ENCODE measurements at regions not wholly inside any gene's neighbourhood (a gene's known extent, or its start where the extent isn't known, plus 50 kb on each side); places are given as distances from the start of the nearest gene placed in this dataset.

DNA sequence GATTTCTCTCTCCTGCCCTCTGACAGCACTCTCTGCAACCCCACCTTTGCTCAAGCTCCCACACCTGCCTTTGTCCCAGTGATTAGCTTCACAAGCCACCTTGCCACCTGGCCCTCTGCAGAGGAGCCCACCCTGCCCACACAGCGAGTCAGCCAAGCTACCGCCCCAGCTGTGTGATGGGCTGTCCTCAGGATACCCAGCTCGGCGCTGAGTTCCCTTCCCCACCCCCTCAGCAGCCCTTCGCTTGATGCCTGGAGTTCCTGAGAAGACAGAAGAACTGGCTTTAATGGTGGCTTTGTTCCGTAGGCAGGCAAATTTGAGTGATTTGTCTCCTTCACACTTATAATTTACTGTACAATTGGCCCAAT, 266.4 kb downstream of the CBLN1 start:
- 49% methylated on average over 6 of the region's 6 CpGs for WGBS
- no peaks in the 10 kb centered on the region for H3K36me3 ChIP-seq
- no peak overlapping the region for H3K27ac ChIP-seq (replicated peaks in 1 of 4)
- intact Hi-C loops (cut with DNase I) = no loop called here
- no peaks in the 10 kb centered on the region for H3K9me3 ChIP-seq
- H3K4me3 ChIP-seq = no peak overlapping the region
- H3K4me1 ChIP-seq = peaks cover 0 to 6% (median 0%) of the 10 kb centered on the region in 4 donors
- DNase-seq (ENCODE audit: extremely low spot score) = no peak
- peaks cover 0 to 61% (median 0%) of the 10 kb centered on the region in 4 donors for H3K27me3 ChIP-seq
- TF ChIP-seq, protein P1, sequence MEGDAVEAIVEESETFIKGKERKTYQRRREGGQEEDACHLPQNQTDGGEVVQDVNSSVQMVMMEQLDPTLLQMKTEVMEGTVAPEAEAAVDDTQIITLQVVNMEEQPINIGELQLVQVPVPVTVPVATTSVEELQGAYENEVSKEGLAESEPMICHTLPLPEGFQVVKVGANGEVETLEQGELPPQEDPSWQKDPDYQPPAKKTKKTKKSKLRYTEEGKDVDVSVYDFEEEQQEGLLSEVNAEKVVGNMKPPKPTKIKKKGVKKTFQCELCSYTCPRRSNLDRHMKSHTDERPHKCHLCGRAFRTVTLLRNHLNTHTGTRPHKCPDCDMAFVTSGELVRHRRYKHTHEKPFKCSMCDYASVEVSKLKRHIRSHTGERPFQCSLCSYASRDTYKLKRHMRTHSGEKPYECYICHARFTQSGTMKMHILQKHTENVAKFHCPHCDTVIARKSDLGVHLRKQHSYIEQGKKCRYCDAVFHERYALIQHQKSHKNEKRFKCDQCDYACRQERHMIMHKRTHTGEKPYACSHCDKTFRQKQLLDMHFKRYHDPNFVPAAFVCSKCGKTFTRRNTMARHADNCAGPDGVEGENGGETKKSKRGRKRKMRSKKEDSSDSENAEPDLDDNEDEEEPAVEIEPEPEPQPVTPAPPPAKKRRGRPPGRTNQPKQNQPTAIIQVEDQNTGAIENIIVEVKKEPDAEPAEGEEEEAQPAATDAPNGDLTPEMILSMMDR (IDR thresholded peaks at IDR 0.05) = no peak
- TF ChIP-seq EP300 (IDR thresholded peaks at IDR 0.05) (no peak), POLR2A (IDR thresholded peaks at IDR 0.05; ENCODE audit: low read depth) (no peak), POLR2AphosphoS5 (IDR thresholded peaks at IDR 0.05) (no peak)

DNA sequence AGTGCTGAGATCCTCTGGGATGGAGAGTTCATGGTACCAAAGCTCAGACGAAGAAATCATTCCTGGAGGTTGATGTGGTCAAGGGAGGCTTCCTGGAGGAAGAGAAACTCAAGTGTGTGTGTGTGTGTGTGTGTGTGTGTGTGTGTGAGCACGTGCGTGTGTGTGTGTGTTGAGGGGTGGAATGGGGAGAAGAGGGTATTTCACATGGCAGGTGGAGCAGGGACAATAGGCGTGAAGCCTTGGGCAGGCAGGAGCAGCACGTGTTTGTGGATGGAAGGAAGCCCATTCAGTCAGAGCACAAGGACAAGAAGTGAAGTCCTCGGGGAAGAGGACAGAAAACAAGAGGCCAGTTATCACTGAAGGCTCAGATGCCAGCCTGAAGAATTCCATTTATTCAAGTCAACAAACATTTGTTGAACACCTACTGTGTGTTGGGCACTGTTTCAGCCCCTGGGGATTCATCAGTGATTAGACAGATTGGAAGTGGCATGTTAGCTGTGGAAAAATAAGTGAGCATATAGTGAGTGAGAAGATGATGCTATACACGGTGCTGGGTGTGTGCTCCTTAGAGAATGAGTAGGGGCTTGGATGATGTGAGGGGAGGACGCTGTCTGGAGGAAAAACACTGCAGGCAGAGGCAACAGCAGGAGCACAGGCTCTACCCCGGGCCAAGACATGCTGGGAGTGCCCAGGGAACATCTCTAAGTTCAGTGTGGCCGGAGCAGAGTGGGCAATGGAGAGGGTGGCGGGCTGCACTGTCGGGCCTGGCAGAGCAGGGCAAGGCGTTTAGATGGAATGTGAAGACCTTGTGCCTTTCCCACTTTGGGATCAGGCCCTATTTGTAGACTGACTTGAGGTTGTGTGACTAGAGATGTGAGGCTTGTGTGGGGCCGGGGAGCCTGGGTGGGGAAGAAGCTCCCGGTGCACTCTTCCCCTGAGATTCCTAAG, 267.1 kb downstream of the CBLN1 start:
- no peak for TF ChIP-seq POLR2A (IDR thresholded peaks at IDR 0.05; ENCODE audit: low read depth)
- no peak for TF ChIP-seq POLR2AphosphoS5 (IDR thresholded peaks at IDR 0.05)
- TF ChIP-seq, protein P1 (IDR thresholded peaks at IDR 0.05) = no peak
- no peak for TF ChIP-seq EP300 (IDR thresholded peaks at IDR 0.05)
- 65% methylated on average over 15 of the region's 15 CpGs for WGBS
- intact Hi-C loops (cut with DNase I) = no loop called here
- Histone ChIP-seq H3K36me3 (no peaks in the 10 kb centered on the region), H3K4me3 (no peak overlapping the region), H3K4me1 (peaks cover 0 to 6% (median 0%) of the 10 kb centered on the region in 4 donors), H3K9me3 (no peaks in the 10 kb centered on the region), H3K27me3 (peaks cover 0 to 55% (median 0%) of the 10 kb centered on the region in 4 donors), H3K27ac (replicated peaks in 1 of 4) (no peak overlapping the region)
- peak; percentile 75 for DNase-seq (ENCODE audit: extremely low spot score)

GRCh38 chr16:49013727-49014080, 267.9 kb downstream of the CBLN1 start:
- Histone ChIP-seq H3K27ac (replicated peaks in 1 of 4) (no peak overlapping the region), H3K27me3 (peaks cover 0 to 46% (median 0%) of the 10 kb centered on the region in 4 donors), H3K36me3 (no peaks in the 10 kb centered on the region), H3K4me3 (no peak overlapping the region), H3K9me3 (peaks cover 0 to 3% (median 0%) of the 10 kb centered on the region in 4 donors), H3K4me1 (peaks cover 0 to 6% (median 0%) of the 10 kb centered on the region in 4 donors)
- TF ChIP-seq POLR2A (IDR thresholded peaks at IDR 0.05; ENCODE audit: low read depth) (no peak), POLR2AphosphoS5 (IDR thresholded peaks at IDR 0.05) (no peak), EP300 (IDR thresholded peaks at IDR 0.05) (no peak)
- TF ChIP-seq, protein P1 (IDR thresholded peaks at IDR 0.05) = no peak
- WGBS = 67% methylated on average over 2 of the region's 5 CpGs
- intact Hi-C loops (cut with DNase I) = no loop called here
- DNase-seq (ENCODE audit: extremely low spot score) = peak; percentile 74

DNA sequence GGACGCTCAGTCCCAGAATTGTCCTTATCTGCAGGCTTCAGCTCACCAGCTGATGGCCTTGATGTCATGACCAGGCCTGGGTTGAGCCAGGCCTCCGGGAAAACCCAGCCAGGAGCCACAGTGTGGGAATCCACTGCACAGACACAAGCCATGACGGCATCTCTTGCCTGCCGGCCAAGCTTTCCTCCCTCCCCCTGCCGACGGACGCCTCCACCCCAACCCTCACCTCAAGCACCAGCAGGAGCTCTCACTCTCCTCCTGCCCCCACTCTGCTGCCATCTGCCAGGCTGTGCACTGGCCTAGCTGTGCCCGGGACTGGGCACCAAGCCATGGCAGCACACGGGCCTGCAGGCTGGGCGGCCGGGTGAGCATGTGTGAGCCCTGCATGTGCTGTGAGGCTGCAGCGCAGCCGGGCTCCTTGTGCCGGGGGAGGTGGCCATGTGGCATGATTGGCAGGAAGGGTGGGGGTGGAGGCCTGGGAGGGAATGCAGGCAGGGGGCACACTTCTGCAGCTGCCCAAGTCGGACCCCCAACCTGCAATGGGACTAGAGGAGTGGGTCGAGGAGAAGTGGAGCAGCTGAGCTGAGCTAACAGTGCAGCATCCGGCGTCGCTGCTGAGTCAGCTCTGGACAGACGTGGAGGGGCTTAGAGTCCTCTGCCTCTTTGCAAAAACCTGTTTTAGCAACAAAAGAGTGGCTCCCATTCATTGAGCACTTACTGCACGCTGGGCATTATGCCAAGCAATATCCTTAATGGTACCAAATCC, 268.5 kb downstream of the CBLN1 start:
- Histone ChIP-seq H3K9me3 (peaks cover 0 to 3% (median 0%) of the 10 kb centered on the region in 4 donors), H3K27me3 (peaks cover 0 to 41% (median 0%) of the 10 kb centered on the region in 4 donors), H3K27ac (replicated peaks in 1 of 4) (no peak overlapping the region), H3K4me1 (peaks cover 0 to 6% (median 0%) of the 10 kb centered on the region in 4 donors), H3K36me3 (no peaks in the 10 kb centered on the region), H3K4me3 (no peak overlapping the region)
- peak; percentile 85 for DNase-seq (ENCODE audit: extremely low spot score)
- TF ChIP-seq EP300 (IDR thresholded peaks at IDR 0.05) = no peak
- TF ChIP-seq POLR2A (IDR thresholded peaks at IDR 0.05; ENCODE audit: low read depth) = no peak
- TF ChIP-seq, protein P1 (IDR thresholded peaks at IDR 0.05) = no peak
- no peak for TF ChIP-seq POLR2AphosphoS5 (IDR thresholded peaks at IDR 0.05)
- WGBS = 59% methylated on average over 13 of the region's 21 CpGs
- intact Hi-C loops (cut with DNase I) = no loop called here
